ENCODE measurements at regions not wholly inside any gene's neighbourhood (a gene's known extent, or its start where the extent isn't known, plus 50 kb on each side); places are given as distances from the start of the nearest gene placed in this dataset.

GRCh38 chr3:78434801-78435200 is 1333.0 kb downstream of the ROBO1 start:
- intact Hi-C loops (cut with DNase I, micrococcal nuclease) = no loop called here
- no peaks in the 10 kb centered on the region for H3K4me1 ChIP-seq (ENCODE audit: low read depth)
- H3K36me3 ChIP-seq (ENCODE audit: low read depth) = no peaks in the 10 kb centered on the region
- DNase-seq = no peak
- H3K4me3 ChIP-seq = no peak overlapping the region
- TF ChIP-seq, protein P1, sequence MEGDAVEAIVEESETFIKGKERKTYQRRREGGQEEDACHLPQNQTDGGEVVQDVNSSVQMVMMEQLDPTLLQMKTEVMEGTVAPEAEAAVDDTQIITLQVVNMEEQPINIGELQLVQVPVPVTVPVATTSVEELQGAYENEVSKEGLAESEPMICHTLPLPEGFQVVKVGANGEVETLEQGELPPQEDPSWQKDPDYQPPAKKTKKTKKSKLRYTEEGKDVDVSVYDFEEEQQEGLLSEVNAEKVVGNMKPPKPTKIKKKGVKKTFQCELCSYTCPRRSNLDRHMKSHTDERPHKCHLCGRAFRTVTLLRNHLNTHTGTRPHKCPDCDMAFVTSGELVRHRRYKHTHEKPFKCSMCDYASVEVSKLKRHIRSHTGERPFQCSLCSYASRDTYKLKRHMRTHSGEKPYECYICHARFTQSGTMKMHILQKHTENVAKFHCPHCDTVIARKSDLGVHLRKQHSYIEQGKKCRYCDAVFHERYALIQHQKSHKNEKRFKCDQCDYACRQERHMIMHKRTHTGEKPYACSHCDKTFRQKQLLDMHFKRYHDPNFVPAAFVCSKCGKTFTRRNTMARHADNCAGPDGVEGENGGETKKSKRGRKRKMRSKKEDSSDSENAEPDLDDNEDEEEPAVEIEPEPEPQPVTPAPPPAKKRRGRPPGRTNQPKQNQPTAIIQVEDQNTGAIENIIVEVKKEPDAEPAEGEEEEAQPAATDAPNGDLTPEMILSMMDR (IDR thresholded peaks at IDR 0.05) = no peak
- no peaks in the 10 kb centered on the region for H3K9me3 ChIP-seq
- no peak for ATAC-seq

GRCh38 chr3:78455166-78455565 is 1312.6 kb downstream of the ROBO1 start:
- H3K4me3 ChIP-seq = no peak overlapping the region
- intact Hi-C loops (cut with DNase I, micrococcal nuclease) = no loop called here
- no peaks in the 10 kb centered on the region for H3K36me3 ChIP-seq (ENCODE audit: low read depth)
- TF ChIP-seq, protein P1 (IDR thresholded peaks at IDR 0.05) = no peak
- H3K9me3 ChIP-seq = no peaks in the 10 kb centered on the region
- DNase-seq (no peak), ATAC-seq (no peak)
- no peaks in the 10 kb centered on the region for H3K4me1 ChIP-seq (ENCODE audit: low read depth)

- TF ChIP-seq, protein P1 (IDR thresholded peaks at IDR 0.05) = no peak
These were observed 1311.9 kb downstream of the ROBO1 start for GRCh38 chr3:78455712-78456433.

GRCh38 chr3:78459796-78460195 is 1308.0 kb downstream of the ROBO1 start:
- intact Hi-C loops (cut with DNase I, micrococcal nuclease) = no loop called here
- peaks cover 17% of the 10 kb centered on the region for H3K9me3 ChIP-seq
- no peak overlapping the region for H3K4me3 ChIP-seq
- H3K36me3 ChIP-seq (ENCODE audit: low read depth) = no peaks in the 10 kb centered on the region
- TF ChIP-seq, protein P1 (IDR thresholded peaks at IDR 0.05) = no peak
- no peak for ATAC-seq
- no peak for DNase-seq
- H3K4me1 ChIP-seq (ENCODE audit: low read depth) = no peaks in the 10 kb centered on the region

More at GRCh38 chr3:78455712-78456433, 1311.9 kb downstream of the ROBO1 start:
- Histone ChIP-seq H3K4me3 (no peak overlapping the region), H3K36me3 (ENCODE audit: low read depth) (no peaks in the 10 kb centered on the region), H3K9me3 (peaks cover 2% of the 10 kb centered on the region), H3K4me1 (ENCODE audit: low read depth) (no peaks in the 10 kb centered on the region)
- intact Hi-C loops (cut with DNase I, micrococcal nuclease) = no loop called here
- ATAC-seq = no peak
- no peak for DNase-seq

DNA sequence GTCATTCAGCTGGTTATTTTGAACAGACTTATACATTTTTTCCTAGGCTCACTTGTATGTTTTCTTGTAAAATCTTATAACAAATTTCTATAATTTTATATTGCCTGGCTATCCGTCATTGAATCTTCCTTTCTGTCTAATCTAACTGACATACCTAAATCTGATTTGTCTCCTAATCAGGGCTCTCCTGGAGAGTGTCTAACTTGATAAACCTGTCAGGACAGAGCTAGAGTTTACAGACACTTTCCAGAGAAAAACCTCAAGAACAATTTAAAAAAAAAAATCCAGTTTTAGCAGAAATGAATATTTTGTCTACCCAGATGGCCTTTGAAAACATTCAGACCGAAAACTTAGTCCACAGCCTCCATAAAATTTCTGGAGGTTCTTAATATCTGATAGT is 1305.8 kb downstream of the ROBO1 start:
- TF ChIP-seq, protein P1 (IDR thresholded peaks at IDR 0.05) = no peak
- intact Hi-C loops (cut with DNase I, micrococcal nuclease) = no loop called here
- ATAC-seq (no peak), DNase-seq (no peak)
- Histone ChIP-seq H3K4me3 (no peak overlapping the region), H3K36me3 (ENCODE audit: low read depth) (no peaks in the 10 kb centered on the region), H3K9me3 (peaks cover 27% of the 10 kb centered on the region), H3K4me1 (ENCODE audit: low read depth) (no peaks in the 10 kb centered on the region)

All from mucosa of descending colon (tissue), 3 donors.